HepG2 (cell line): ENCODE measurements at regions not wholly inside any gene's neighbourhood (a gene's known extent, or its start where the extent isn't known, plus 50 kb on each side); places are given as distances from the start of the nearest gene placed in this dataset.

Experiments used
- CCDC6 ChIP-seq: sonication (generic); formaldehyde crosslinking; IDR thresholded peaks from 2 replicates; pipeline ENCODE4 v1.8.1; 2022; ENCODE audit warnings: mild to moderate bottlenecking, missing genetic modification reagents, moderate library complexity
- GLMP ChIP-seq: sonication (generic); formaldehyde crosslinking; IDR thresholded peaks from 2 replicates; pipeline ENCODE4 v1.9.0; 2021; ENCODE audit warnings: missing genetic modification reagents, mild to moderate bottlenecking, borderline replicate concordance
- HOMEZ ChIP-seq: IDR thresholded peaks from 2 replicates; pipeline ENCODE4 v1.6.1; 2016; ENCODE audit warnings: low read depth
- JDP2 ChIP-seq: sonication (generic); formaldehyde crosslinking; IDR thresholded peaks from 2 replicates; pipeline ENCODE4 v1.8.1; 2022; ENCODE audit warnings: missing genetic modification reagents, borderline replicate concordance
- NR0B2 ChIP-seq: sonication (generic); formaldehyde crosslinking; IDR thresholded peaks from 2 replicates; pipeline ENCODE4 v1.4.0; 2020; ENCODE audit warnings: mild to moderate bottlenecking, missing genetic modification reagents
- PAWR ChIP-seq: sonication (generic); formaldehyde crosslinking; IDR thresholded peaks from 2 replicates; pipeline ENCODE4 v1.4.0; 2020; ENCODE audit warnings: missing genetic modification reagents, mild to moderate bottlenecking, borderline replicate concordance
- POLR2A ChIP-seq, 2 experiments: IDR thresholded peaks; 2 replicates each; pipeline ENCODE4 v1.6.1; 2011; ENCODE audit warnings: low read depth in 2 of 2, low read length in 2 of 2, mild to moderate bottlenecking in 1 of 2, moderate library complexity in 1 of 2; ENCODE audit not compliant: insufficient read depth in 1 of 2
- RXRB ChIP-seq: IDR thresholded peaks from 2 replicates; pipeline ENCODE4 v1.6.1; 2016; ENCODE audit warnings: borderline replicate concordance, missing genetic modification reagents, missing compliant biosample characterization
- SOX6 ChIP-seq, 2 experiments: fragments of 450-650 bp in 1 of 2; sonication (generic) in 1 of 2; formaldehyde crosslinking in 1 of 2; IDR thresholded peaks; 2 replicates each; pipeline versions ENCODE4 v1.4.0 to v1.6.1; 2017 to 2020; ENCODE audit warnings: antibody characterized with exemption in 1 of 2, mild to moderate bottlenecking in 1 of 2, missing genetic modification reagents in 1 of 2
- TEF ChIP-seq: sonication (generic); formaldehyde crosslinking; IDR thresholded peaks from 2 replicates; pipeline ENCODE4 v1.5.0; 2020; ENCODE audit warnings: missing genetic modification reagents
- TFAP4 ChIP-seq: sonication (generic); IDR thresholded peaks from 2 replicates; pipeline ENCODE4 v1.6.1; 2016; ENCODE audit warnings: low read depth, borderline replicate concordance
- YEATS2 ChIP-seq: sonication (generic); formaldehyde crosslinking; IDR thresholded peaks from 2 replicates; pipeline ENCODE4 v1.4.0; 2020; ENCODE audit warnings: missing genetic modification reagents, borderline replicate concordance
- ZNF260 ChIP-seq: sonication (generic); formaldehyde crosslinking; IDR thresholded peaks from 2 replicates; pipeline ENCODE4 v1.4.0; 2020; ENCODE audit warnings: missing genetic modification reagents, low read depth, mild to moderate bottlenecking, borderline replicate concordance
- ZNF687 ChIP-seq: sonication (generic); formaldehyde crosslinking; IDR thresholded peaks from 2 replicates; pipeline ENCODE4 v1.5.1; 2020; ENCODE audit warnings: mild to moderate bottlenecking, missing genetic modification reagents, moderate library complexity
- ZSCAN22 ChIP-seq: sonication (generic); formaldehyde crosslinking; IDR thresholded peaks from 2 replicates; pipeline ENCODE4 v1.4.0; 2020; ENCODE audit warnings: mild to moderate bottlenecking, missing genetic modification reagents

GRCh38 chr6:152863618-152864326, 113.2 kb downstream of the VIP start (continued):
- TF ChIP-seq NR0B2 (CRISPR knock-in tag) = no peak
- TF ChIP-seq RXRB (CRISPR knock-in tag) = 0 out of 2 replicates have a peak, but pooled peaks have one; percentile 13
- peak; percentile 95 for TF ChIP-seq TEF (CRISPR knock-in tag)
- no peak for TF ChIP-seq YEATS2
- TF ChIP-seq JDP2 (CRISPR knock-in tag) = no peak
- 0 out of 2 replicates have a peak, but pooled peaks have one; percentile 13 for TF ChIP-seq TFAP4
- no peak for TF ChIP-seq POLR2A (IDR thresholded peaks at IDR 0.05; ENCODE audit: insufficient read depth in 1 of 2, low read depth in 2 of 2, low read length in 2 of 2)
- no peak for TF ChIP-seq PAWR (CRISPR knock-in tag)
- no peak for TF ChIP-seq ZNF687 (CRISPR knock-in tag)
- no peak for TF ChIP-seq SOX6 (IDR thresholded peaks at IDR 0.05)
- no peak for TF ChIP-seq SOX6 (CRISPR knock-in tag; IDR thresholded peaks at IDR 0.05)
- TF ChIP-seq GLMP (CRISPR knock-in tag) = no peak
- no peak for TF ChIP-seq CCDC6 (CRISPR knock-in tag)
- no peak for TF ChIP-seq ZNF260
- TF ChIP-seq ZSCAN22 (CRISPR knock-in tag) = no peak
- no peak for TF ChIP-seq HOMEZ (CRISPR knock-in tag)
